ENCODE measurements at regions not wholly inside any gene's neighbourhood (a gene's known extent, or its start where the extent isn't known, plus 50 kb on each side); places are given as distances from the start of the nearest gene placed in this dataset.

DNA sequence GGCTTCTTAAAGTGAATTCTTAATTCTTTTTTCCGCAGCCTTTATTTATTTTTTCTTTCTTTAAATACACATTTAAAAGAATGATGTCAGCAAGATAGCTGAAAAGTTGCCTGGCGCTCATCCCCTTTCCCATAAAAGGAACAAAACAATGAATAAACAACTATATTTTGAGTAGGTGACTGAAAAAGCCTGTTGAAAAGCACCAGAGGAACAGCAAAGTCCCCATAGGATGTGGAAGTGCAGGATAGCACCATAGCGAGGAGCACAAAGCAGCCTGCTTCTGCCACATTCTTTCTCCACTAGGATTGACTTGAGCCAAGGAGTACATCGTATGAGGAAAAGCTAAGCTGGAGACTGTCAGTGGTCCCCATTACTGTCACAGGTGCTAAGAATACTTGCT lies 754.9 kb downstream of the SQOR start:
- Mint-ChIP-seq H3K27me3 (no peaks in the 10 kb centered on the region), H3K4me1 (no peaks in the 10 kb centered on the region), H3K27ac (no peak overlapping the region), H3K4me3 (no peak overlapping the region), H3K36me3 (ENCODE audit: low read depth) (no peaks in the 10 kb centered on the region)
- ATAC-seq (no peak), DNase-seq (no peak)
- H3K9me3 ChIP-seq (ENCODE audit: control insufficient read depth, low read length, poor library complexity, severe bottlenecking), result peaks cover 3% of the 10 kb centered on the region

DNA sequence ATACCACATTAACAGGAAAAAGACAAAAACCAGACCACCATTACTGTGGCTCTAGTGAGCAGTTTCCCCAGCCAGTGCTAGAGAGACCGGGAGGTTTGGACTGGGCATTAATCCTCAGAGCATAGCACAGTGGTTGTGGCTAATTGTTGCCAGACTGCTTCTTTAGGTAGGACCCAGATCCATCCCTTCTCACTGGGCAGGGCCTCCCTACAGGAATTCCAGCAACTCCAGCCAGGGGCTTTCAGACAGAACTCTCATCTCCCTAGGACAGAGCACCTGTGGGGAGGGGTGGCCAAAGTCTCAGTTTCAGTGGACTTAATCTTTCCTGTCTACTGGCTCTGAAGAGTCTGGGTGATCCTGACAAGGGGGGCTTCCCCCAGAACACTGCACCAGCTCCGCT lies 759.6 kb downstream of the SQOR start:
- Mint-ChIP-seq H3K4me1 (no peaks in the 10 kb centered on the region), H3K27me3 (no peaks in the 10 kb centered on the region), H3K36me3 (ENCODE audit: low read depth) (no peaks in the 10 kb centered on the region), H3K27ac (no peak overlapping the region), H3K4me3 (no peak overlapping the region)
- peaks cover 3% of the 10 kb centered on the region for H3K9me3 ChIP-seq (ENCODE audit: control insufficient read depth, low read length, poor library complexity, severe bottlenecking)
- DNase-seq, result no peak
- no peak for ATAC-seq

DNA sequence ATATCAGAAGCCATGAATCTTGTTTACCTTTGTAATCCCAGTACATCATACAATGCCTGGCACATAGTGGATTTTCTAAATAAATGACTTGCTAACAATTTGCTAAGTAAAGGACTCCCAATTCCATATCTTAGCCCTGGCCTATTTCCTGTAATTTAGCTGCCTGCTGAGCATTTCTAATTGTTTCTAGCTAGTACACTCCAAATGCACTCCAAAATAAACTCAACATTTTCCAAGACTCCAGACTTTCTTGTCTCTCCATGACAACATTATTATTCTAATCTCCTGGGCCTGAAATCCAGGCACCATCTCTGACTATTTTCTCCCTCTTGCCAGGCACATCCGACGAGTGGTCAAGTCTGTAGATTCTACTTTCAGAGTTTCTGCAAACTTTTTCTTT lies 773.5 kb downstream of the SQOR start:
- Mint-ChIP-seq H3K36me3 (ENCODE audit: low read depth) (no peaks in the 10 kb centered on the region), H3K4me1 (no peaks in the 10 kb centered on the region), H3K27ac (no peak overlapping the region), H3K4me3 (no peak overlapping the region), H3K27me3 (no peaks in the 10 kb centered on the region)
- no peaks in the 10 kb centered on the region for H3K9me3 ChIP-seq (ENCODE audit: control insufficient read depth, low read length, poor library complexity, severe bottlenecking)
- DNase-seq (no peak), ATAC-seq (no peak)

DNA sequence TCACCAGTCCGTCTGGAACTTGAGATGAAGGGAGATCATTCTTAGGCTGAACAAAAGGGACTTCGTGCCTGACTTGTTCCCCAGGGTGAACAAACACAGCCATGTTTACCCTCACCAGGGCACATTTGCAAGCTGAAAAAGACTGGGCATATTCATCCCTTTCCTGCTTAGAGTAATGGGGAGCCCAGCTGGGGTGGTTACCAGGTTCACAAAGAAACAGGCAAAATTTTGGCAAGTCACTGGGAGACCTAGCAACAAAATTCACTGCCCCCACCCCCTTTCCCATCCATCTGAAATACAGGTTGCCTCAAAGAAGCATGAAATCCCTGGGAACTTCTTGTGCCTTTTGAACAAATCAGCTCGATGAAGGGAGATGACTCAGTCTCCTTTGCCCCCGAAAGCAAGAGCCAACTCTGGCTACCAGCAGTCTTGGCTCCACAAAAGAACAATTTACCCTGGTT lies 775.0 kb downstream of the SQOR start:
- ATAC-seq (no peak), DNase-seq (no peak)
- Mint-ChIP-seq H3K4me1 (no peaks in the 10 kb centered on the region), H3K4me3 (no peak overlapping the region), H3K27me3 (no peaks in the 10 kb centered on the region), H3K27ac (no peak overlapping the region), H3K36me3 (ENCODE audit: low read depth) (no peaks in the 10 kb centered on the region)
- no peaks in the 10 kb centered on the region for H3K9me3 ChIP-seq (ENCODE audit: control insufficient read depth, low read length, poor library complexity, severe bottlenecking)

DNA sequence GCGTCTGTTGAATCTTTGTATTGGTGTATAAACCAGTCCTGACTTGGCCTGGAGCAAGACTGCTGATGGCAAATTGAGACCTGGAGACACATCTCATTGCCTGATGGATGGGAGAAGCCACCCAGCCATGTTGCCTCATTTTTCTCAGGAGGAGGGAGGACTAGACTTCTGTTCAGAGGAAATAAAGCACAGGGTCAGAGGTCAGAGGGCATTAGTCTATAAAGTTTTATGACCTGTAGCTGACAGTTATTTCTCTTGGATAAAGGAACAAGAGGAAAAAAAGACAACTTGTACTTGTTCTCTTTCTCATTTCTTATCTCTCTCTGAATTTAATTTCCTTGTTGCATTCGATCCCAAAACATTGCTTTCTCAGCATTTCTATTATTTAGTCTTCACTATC lies 775.9 kb downstream of the SQOR start:
- Mint-ChIP-seq H3K27me3 (no peaks in the 10 kb centered on the region), H3K4me3 (no peak overlapping the region), H3K27ac (no peak overlapping the region), H3K36me3 (ENCODE audit: low read depth) (no peaks in the 10 kb centered on the region), H3K4me1 (no peaks in the 10 kb centered on the region)
- no peaks in the 10 kb centered on the region for H3K9me3 ChIP-seq (ENCODE audit: control insufficient read depth, low read length, poor library complexity, severe bottlenecking)
- no peak for ATAC-seq
- no peak for DNase-seq

DNA sequence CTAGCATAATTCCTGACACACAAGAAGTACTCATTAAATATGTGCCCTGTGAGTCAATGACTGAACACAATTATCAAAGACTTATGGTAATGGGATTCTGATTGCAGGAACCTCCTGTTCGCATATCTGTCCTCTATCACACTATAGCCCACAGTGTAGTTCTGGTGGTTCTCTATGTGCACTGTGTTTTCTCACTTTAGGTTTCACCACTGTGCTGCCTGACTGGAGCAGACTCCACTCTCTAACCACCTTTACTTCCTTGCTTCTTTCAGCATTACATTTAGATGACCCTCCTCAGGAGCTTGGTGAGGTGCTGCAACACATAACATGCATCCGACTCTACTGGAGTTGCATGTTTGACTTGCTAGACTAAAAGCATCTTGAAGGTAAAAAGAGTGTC lies 777.1 kb downstream of the SQOR start:
- H3K4me1 Mint-ChIP-seq, result no peaks in the 10 kb centered on the region
- DNase-seq (no peak), ATAC-seq (no peak)
- H3K27me3 Mint-ChIP-seq, result no peaks in the 10 kb centered on the region
- no peaks in the 10 kb centered on the region for H3K9me3 ChIP-seq (ENCODE audit: control insufficient read depth, low read length, poor library complexity, severe bottlenecking)
- H3K36me3 Mint-ChIP-seq (ENCODE audit: low read depth), result no peaks in the 10 kb centered on the region
- no peak overlapping the region for H3K4me3 Mint-ChIP-seq
- H3K27ac Mint-ChIP-seq, result no peak overlapping the region

DNA sequence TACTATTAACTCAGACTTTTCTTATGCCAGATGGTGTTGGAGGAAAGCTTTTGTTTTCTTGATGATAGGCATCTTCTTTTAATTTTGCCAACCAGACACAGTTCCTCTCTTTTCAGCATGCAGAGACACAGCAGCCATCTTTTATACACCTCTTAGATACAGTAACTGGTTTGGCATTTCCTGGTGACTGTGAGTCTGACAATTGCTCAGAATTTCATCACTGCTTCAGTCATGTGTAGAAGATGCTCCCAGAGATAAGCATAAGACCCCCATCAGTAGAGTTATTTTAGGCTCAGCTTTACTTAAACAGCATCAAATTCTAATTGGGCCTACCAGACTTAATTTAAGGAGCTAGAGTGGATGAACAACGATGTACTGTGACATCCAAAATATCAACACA lies 779.0 kb downstream of the SQOR start:
- H3K27ac Mint-ChIP-seq, result no peak overlapping the region
- no peaks in the 10 kb centered on the region for H3K36me3 Mint-ChIP-seq (ENCODE audit: low read depth)
- H3K4me3 Mint-ChIP-seq, result no peak overlapping the region
- H3K27me3 Mint-ChIP-seq, result no peaks in the 10 kb centered on the region
- ATAC-seq (no peak), DNase-seq (no peak)
- no peaks in the 10 kb centered on the region for H3K9me3 ChIP-seq (ENCODE audit: control insufficient read depth, low read length, poor library complexity, severe bottlenecking)
- no peaks in the 10 kb centered on the region for H3K4me1 Mint-ChIP-seq

DNA sequence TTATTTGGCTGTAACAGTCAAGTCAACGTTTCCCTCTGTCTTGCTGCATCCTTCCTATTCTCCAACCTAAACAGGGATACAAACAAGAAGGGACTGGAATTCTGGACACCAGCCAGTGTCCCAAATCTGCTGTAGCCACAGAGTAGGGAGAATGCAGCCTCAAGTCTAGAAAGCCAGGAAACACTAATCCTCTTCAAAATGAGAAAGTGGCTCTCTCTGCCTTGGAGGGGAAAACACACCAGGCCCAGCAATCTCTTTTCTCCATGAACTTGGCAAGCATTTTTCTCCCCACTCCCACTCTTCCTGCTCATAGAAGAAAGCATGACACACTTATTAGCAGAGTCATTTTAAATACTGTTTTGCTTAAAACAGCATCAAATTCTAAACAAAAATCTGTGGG lies 781.7 kb downstream of the SQOR start:
- no peaks in the 10 kb centered on the region for H3K36me3 Mint-ChIP-seq (ENCODE audit: low read depth)
- no peaks in the 10 kb centered on the region for H3K4me1 Mint-ChIP-seq
- H3K9me3 ChIP-seq (ENCODE audit: control insufficient read depth, low read length, poor library complexity, severe bottlenecking), result peaks cover 3% of the 10 kb centered on the region
- H3K27me3 Mint-ChIP-seq, result no peaks in the 10 kb centered on the region
- no peak overlapping the region for H3K4me3 Mint-ChIP-seq
- H3K27ac Mint-ChIP-seq, result no peak overlapping the region
- ATAC-seq, result no peak
- no peak for DNase-seq

DNA sequence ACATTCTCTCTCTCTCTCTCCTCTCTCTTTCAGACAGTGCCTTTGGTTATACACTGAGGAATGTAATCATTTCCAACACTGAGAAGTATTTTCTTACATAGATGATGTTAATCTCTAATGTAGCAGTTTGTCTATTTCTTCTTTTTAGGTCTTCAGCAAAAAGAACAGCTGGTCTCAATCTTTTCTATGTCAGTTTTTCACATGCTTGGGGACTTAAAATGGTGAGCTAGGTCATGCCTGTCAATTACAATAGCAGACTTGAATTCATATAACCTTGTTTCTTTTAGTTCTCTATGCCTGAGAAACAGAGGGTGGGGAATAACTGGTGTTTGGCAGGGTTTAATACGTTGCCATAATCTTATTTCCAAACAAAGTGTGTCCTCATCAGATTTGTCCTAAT lies 786.2 kb downstream of the SQOR start:
- no peak overlapping the region for H3K4me3 Mint-ChIP-seq
- no peaks in the 10 kb centered on the region for H3K27me3 Mint-ChIP-seq
- H3K4me1 Mint-ChIP-seq, result no peaks in the 10 kb centered on the region
- no peaks in the 10 kb centered on the region for H3K36me3 Mint-ChIP-seq (ENCODE audit: low read depth)
- peaks cover 3% of the 10 kb centered on the region for H3K9me3 ChIP-seq (ENCODE audit: control insufficient read depth, low read length, poor library complexity, severe bottlenecking)
- no peak overlapping the region for H3K27ac Mint-ChIP-seq
- DNase-seq (no peak), ATAC-seq (no peak)

DNA sequence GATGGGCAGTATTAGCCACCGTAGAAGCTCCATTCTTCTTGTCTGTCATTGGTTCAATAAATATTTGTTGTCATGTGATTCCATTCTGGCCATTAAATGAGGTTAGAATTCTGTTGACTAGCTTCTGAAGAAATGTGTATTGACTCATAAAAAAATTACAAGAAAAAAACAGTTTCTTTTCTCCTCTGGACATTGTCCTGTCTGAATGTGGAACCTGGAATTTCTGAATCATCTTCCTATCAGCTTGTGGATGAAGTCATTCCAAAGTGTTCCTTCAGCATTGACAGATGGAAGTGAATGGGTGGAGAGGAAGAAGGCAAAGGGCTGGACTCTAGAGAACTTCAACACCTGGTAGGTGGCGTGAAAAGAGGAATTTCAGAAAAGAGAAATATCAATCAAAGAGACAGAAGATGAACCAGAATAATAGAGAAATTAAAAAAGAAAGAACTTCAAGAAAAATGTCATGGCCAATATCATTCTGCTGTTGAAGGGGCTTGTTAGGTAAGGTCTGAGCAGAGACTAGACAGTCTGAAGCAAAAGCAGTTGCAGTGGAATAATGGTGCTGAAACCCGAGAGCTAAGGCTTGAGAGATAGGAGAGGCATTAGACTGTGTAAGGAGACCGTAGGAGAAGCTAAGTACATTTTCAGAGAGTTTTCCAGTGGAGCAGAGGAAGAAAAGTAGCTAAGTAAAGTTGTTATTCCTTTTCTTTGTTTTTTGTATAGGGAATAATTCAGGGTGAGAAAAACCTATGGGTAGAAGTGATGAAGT lies 806.6 kb downstream of the SQOR start:
- DNase-seq (no peak), ATAC-seq (no peak)
- Mint-ChIP-seq H3K36me3 (ENCODE audit: low read depth) (no peaks in the 10 kb centered on the region), H3K4me3 (no peak overlapping the region), H3K27ac (no peak overlapping the region), H3K27me3 (no peaks in the 10 kb centered on the region), H3K4me1 (no peaks in the 10 kb centered on the region)
- H3K9me3 ChIP-seq (ENCODE audit: control insufficient read depth, low read length, poor library complexity, severe bottlenecking), result no peaks in the 10 kb centered on the region

DNA sequence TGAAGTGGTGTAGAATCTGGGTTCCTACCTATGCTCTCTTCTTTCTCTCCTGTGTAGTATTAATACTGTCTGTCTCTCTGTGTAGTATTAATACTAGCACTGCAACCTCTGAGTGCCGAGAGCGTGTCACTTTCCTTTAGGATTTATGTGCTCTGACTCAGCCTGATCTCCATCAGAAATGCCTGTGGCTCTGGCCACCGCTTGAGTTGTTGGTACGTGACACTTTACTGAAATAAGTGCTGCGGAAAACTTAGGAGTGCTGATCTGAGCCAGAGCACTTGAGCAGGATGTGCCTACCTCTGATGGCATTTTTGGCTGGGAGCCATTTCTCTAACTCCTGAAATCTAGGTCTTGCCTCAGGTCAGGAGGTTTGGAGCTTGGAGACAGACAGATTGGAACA lies 807.4 kb downstream of the SQOR start:
- Mint-ChIP-seq H3K27me3 (no peaks in the 10 kb centered on the region), H3K27ac (no peak overlapping the region), H3K4me1 (no peaks in the 10 kb centered on the region), H3K36me3 (ENCODE audit: low read depth) (no peaks in the 10 kb centered on the region), H3K4me3 (no peak overlapping the region)
- ATAC-seq (no peak), DNase-seq (no peak)
- no peaks in the 10 kb centered on the region for H3K9me3 ChIP-seq (ENCODE audit: control insufficient read depth, low read length, poor library complexity, severe bottlenecking)

DNA sequence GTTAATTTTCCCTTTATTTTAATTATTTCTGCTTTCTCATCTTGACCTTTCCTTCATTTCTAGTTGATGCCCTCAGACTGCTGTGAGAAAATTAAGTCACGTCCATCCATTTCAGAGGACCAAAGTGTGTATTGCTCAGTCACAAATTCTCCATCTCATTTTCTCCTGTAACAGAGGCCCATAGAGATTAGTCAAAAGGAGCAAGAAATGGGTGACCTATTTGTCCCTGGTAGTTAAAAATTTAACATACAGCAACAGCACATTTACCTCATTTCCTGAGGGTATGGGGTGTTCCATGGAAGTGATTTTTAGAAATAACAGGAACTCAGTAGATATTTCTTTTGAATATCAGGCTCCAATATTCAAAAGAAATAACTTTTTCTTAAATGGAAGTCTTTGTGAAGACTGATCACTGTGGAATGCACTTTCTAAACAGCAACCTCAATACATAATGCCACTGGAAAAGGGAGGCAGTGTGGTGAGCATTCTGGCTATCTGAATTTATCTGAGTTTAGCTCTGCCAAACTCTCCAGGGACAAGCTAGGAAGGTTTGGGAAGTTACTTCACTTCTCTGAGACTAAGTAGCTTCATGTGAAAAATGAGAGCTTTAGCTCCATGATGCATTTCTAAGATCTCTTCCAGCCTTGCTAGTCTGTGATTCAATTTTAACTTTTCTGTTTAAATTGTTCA lies 808.2 kb downstream of the SQOR start:
- H3K27ac Mint-ChIP-seq, result no peak overlapping the region
- no peaks in the 10 kb centered on the region for H3K9me3 ChIP-seq (ENCODE audit: control insufficient read depth, low read length, poor library complexity, severe bottlenecking)
- ATAC-seq, result no peak
- no peak for DNase-seq
- no peaks in the 10 kb centered on the region for H3K27me3 Mint-ChIP-seq
- no peak overlapping the region for H3K4me3 Mint-ChIP-seq
- H3K4me1 Mint-ChIP-seq, result no peaks in the 10 kb centered on the region
- H3K36me3 Mint-ChIP-seq (ENCODE audit: low read depth), result no peaks in the 10 kb centered on the region

DNA sequence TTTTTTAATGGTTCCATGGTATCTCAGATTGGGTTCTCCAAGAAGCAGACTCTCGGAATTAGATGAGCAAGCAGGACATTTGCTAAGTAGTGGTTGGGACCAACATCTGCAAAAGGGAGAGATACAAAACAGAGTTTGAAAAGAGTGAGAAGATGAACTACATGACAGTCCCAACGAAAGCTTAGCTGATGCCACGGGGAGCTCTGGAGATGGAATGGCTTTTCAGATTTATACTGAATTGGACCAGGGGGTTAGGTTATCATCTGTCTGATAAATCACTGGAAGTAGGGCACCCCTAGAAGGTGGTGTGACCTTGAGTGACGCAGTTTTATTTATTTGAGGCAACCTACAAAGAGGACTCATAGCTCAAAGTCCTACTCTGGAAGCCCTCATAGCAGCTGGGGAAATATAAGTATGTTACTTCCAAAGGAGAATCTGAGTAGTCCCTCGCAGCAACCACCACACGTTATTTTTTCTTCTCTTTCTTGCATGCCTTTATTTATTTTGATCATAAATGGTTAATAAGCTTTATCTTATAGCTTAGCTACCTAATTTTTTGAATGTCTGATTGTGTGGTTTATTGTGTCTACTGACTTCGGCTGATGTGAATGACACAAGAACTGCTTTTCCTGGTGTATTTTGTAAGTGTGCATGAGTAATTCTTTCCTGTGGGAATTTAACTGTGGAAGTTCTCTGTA lies 815.4 kb downstream of the SQOR start:
- Mint-ChIP-seq H3K36me3 (ENCODE audit: low read depth) (no peaks in the 10 kb centered on the region), H3K4me1 (no peaks in the 10 kb centered on the region), H3K27me3 (no peaks in the 10 kb centered on the region), H3K27ac (no peak overlapping the region), H3K4me3 (no peak overlapping the region)
- H3K9me3 ChIP-seq (ENCODE audit: control insufficient read depth, low read length, poor library complexity, severe bottlenecking), result no peaks in the 10 kb centered on the region
- ATAC-seq, result no peak
- no peak for DNase-seq
